GM12891 (cell line): ENCODE measurements at regions not wholly inside any gene's neighbourhood (a gene's known extent, or its start where the extent isn't known, plus 50 kb on each side); places are given as distances from the start of the nearest gene placed in this dataset.

ENCODE experiments used
- PAX5 ChIP-seq: IDR thresholded peaks from 2 replicates; pipeline ENCODE4 v1.6.1; 2011; ENCODE audit warnings: low read length, moderate library complexity, mild to moderate bottlenecking; ENCODE audit not compliant: insufficient read depth, severe bottlenecking
- POLR2A ChIP-seq: IDR thresholded peaks from 2 replicates; pipeline ENCODE4 v1.6.1; 2011; ENCODE audit warnings: low read depth, low read length, control low read depth

GRCh38 chr6:9492790-9493189 is 922.1 kb downstream of the TFAP2A start:
- no peak for TF ChIP-seq PAX5
- TF ChIP-seq POLR2A, result no peak
